ENCODE measurements at regions not wholly inside any gene's neighbourhood (a gene's known extent, or its start where the extent isn't known, plus 50 kb on each side); places are given as distances from the start of the nearest gene placed in this dataset.

GRCh38 chr6:167444602-167445346 is 119.9 kb downstream of the TTLL2 start:
- no peak for DNase-seq (ENCODE audit: low spot score)
- TF ChIP-seq CTCF (IDR thresholded peaks at IDR 0.05): no peak
- H3K4me3 ChIP-seq: no peak overlapping the region
- no peak for ATAC-seq (ENCODE audit: insufficient number of reproducible peaks, low FRiP score, low read depth)
- no peaks in the 10 kb centered on the region for H3K9me3 ChIP-seq
- no peaks in the 10 kb centered on the region for H3K4me1 ChIP-seq (ENCODE audit: control insufficient read depth in 1 of 2, low read depth in 2 of 2)
- H3K36me3 ChIP-seq: no peaks in the 10 kb centered on the region
- H3K27ac ChIP-seq: no peak overlapping the region
- no peaks in the 10 kb centered on the region for H3K27me3 ChIP-seq (replicated peaks; ENCODE audit: insufficient read depth)

DNA sequence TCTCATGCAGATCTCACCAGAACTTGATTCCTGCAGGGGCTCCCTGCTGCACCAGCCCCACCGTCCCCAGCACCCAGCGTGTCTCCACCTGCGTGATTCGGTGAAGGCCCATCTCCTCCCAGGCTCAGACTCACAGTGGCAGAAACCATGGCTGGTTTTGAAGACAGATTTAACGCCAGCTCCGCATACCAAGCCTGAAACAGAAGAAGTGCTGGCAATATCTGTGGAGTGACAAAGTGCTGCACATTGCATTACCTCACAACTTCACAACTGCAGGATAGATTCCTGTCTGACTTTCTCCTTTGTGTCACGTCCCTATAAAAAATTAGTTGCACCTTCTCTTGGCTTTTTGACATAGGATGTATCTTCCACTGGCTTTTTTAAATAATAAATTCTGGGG is 120.7 kb downstream of the TTLL2 start:
- no peak for TF ChIP-seq CTCF (IDR thresholded peaks at IDR 0.05)
- H3K27ac ChIP-seq: no peak overlapping the region
- DNase-seq (ENCODE audit: low spot score) (no peak), ATAC-seq (ENCODE audit: insufficient number of reproducible peaks, low FRiP score, low read depth) (no peak)
- no peaks in the 10 kb centered on the region for H3K27me3 ChIP-seq (replicated peaks; ENCODE audit: insufficient read depth)
- no peaks in the 10 kb centered on the region for H3K4me1 ChIP-seq (ENCODE audit: control insufficient read depth in 1 of 2, low read depth in 2 of 2)
- no peaks in the 10 kb centered on the region for H3K9me3 ChIP-seq
- H3K4me3 ChIP-seq: no peak overlapping the region
- no peaks in the 10 kb centered on the region for H3K36me3 ChIP-seq

- no peaks in the 10 kb centered on the region for H3K36me3 ChIP-seq
- no peaks in the 10 kb centered on the region for H3K4me1 ChIP-seq (ENCODE audit: control insufficient read depth in 1 of 2, low read depth in 2 of 2)
- no peaks in the 10 kb centered on the region for H3K9me3 ChIP-seq
- ATAC-seq (ENCODE audit: insufficient number of reproducible peaks, low FRiP score, low read depth): no peak
- no peak for TF ChIP-seq CTCF (IDR thresholded peaks at IDR 0.05)
- DNase-seq (ENCODE audit: low spot score): no peak
- H3K27ac ChIP-seq: no peak overlapping the region
- no peaks in the 10 kb centered on the region for H3K27me3 ChIP-seq (replicated peaks; ENCODE audit: insufficient read depth)
- no peak overlapping the region for H3K4me3 ChIP-seq
Observed at GRCh38 chr6:167446046-167446445, 121.2 kb downstream of the TTLL2 start.

- Histone ChIP-seq H3K27ac (no peak overlapping the region), H3K4me1 (ENCODE audit: control insufficient read depth in 1 of 2, low read depth in 2 of 2) (no peaks in the 10 kb centered on the region), H3K27me3 (replicated peaks; ENCODE audit: insufficient read depth) (no peaks in the 10 kb centered on the region), H3K36me3 (no peaks in the 10 kb centered on the region), H3K4me3 (no peak overlapping the region), H3K9me3 (no peaks in the 10 kb centered on the region)
- TF ChIP-seq CTCF (IDR thresholded peaks at IDR 0.05): no peak
- no peak for ATAC-seq (ENCODE audit: insufficient number of reproducible peaks, low FRiP score, low read depth)
- DNase-seq (ENCODE audit: low spot score): no peak
Observed at GRCh38 chr6:167446971-167447370, 122.1 kb downstream of the TTLL2 start.

DNA sequence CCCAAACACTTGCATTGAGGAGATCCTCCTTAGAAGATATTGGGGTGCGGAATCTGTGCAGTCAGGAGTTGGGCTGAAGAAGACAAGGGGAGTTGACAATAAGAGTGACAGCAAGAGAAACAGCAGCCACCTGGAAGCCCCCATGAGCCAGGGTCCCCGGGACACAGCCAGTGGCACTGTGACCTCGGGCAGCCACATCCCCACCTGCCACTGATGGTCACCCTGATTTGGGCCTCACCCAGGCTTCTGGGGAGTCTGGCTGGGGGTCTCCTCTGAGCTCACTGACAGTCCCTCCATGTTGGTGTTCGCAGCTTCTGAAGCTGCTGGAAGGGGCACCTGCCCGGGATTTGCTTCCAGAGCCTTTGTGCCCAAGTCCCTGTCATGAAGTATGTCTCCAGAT is 123.5 kb downstream of the TTLL2 start:
- no peak for DNase-seq (ENCODE audit: low spot score)
- Histone ChIP-seq H3K4me1 (ENCODE audit: control insufficient read depth in 1 of 2, low read depth in 2 of 2) (no peaks in the 10 kb centered on the region), H3K9me3 (no peaks in the 10 kb centered on the region), H3K4me3 (no peak overlapping the region), H3K27ac (no peak overlapping the region), H3K36me3 (no peaks in the 10 kb centered on the region), H3K27me3 (replicated peaks; ENCODE audit: insufficient read depth) (no peaks in the 10 kb centered on the region)
- no peak for ATAC-seq (ENCODE audit: insufficient number of reproducible peaks, low FRiP score, low read depth)
- TF ChIP-seq CTCF (IDR thresholded peaks at IDR 0.05): no peak
